Activated gamma-delta T cell treated with Interleukin-2 at 50 U/mL for 16 hours (primary cell): ENCODE measurements at regions not wholly inside any gene's neighbourhood (a gene's known extent, or its start where the extent isn't known, plus 50 kb on each side); places are given as distances from the start of the nearest gene placed in this dataset.

Source experiments
- DNase-seq: peaks from one replicate; pipeline ENCODE4 v3.0.0-alpha.2; 2020

DNA sequence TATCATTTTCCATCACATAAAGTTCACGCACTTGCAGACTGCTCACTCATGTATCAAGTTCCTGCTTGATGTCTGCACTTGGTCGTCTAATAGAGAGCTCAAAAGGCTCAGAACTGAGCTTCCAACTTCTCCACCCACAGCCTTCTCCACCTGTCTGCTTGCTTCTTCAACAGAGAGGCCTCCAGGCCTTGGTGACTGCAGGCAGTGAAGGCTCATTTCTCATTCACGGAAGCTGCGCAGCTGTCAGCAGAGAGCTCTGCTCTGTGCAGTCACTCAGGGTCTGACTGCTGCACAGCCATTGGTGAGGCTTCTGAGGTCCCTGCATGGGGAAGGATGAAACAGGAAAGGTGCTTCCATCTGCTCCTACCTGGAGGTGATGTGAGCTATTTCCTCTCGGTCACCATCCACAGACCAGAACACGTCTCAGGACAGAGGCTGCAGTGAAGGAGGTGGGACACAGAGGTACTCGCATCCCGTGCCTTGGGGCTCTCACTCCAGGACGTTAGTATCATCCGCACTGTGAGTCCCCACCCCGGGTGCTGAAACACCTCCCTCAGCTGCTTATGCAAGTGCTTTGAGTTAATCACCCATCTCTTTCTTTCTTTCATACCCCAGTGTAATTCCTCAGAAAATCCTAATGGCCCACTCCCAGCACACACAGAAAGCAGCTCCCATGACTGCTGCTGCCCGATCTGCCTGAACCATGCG, 126.2 kb downstream of the TMEM18 start:
- DNase-seq = no peak

DNA sequence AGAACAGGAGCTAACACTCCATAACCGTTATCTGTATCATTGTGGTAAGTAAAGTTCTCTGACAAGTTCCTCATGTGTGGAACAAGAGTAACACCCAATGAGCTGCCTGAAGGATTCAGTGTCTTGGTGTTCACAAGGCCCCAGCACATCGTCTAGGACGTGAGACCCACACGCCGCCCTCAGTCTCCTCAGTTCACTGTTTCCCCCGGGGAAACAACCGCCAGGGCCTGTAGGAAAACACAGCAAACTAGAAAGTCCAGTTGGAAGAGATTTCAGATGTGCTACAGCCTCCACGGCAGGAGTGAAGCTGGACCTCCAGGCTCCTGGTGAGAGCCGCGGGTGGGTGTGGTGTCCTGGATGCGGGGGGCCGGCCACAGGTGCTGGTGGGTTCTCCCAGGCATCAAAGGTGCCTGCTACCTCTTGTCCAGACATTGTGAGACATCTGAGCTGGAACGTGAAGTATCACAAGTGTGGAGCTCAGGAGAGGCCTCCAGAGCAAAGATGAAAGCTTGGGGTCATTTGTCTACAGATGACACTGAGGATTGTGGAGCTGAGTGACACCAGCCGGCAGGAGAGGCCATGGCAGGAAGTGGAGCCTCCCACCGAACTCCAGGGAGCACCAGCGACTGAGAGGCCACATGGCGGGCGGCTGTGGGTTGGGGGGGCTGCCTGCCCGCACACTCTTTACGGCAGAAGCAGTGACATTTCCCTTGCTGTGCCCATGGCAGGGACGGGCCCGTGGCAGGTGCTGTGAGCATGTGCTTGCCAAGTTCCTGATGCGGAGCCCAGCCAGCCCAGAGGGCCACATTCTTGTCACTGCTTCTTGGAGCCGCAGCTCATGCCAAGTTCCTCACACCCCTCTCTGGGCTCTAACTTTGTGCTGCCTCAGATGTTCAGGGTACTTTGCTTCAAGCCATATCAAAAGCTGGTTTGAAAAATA, 131.2 kb downstream of the TMEM18 start:
- DNase-seq = no peak

DNA sequence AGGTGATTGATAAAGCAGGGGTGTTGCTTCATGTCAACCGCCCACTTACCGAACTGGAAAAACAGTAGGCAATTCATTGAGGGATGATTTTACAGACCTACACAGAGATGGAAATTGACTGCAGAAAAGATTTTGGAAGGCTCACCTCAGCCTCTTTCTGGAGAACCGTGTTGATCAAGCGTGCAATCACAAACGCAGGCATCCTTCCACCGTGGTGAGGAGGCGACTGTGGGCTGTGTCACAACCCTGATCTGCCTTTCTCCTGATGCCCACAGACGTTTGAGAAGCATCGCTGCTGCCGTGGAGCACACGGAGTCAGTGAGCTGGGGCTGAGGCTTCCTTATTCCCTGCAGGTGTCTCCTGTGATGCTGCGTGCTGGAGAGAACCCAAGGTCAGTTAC, 132.0 kb downstream of the TMEM18 start:
- DNase-seq = no peak

DNA sequence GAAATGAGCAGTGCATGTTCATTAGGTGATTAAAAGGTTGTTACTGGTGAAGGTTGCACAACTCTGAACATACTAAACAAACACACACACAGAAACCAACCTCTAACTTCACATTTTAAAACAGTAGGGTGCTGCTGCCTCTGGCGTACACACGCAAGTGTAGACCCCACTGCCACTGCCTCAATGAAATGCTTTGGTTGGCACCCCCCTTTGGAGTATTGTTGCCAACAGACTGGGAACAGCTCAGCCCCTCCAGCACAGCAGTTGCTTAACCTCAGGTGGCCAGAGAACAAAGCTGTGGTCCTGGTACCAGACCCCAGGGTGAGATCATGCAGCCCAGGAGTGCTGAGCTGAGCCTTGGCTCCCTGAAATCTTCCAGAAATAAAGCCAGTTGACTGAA, 138.6 kb downstream of the TMEM18 start:
- DNase-seq = no peak

DNA sequence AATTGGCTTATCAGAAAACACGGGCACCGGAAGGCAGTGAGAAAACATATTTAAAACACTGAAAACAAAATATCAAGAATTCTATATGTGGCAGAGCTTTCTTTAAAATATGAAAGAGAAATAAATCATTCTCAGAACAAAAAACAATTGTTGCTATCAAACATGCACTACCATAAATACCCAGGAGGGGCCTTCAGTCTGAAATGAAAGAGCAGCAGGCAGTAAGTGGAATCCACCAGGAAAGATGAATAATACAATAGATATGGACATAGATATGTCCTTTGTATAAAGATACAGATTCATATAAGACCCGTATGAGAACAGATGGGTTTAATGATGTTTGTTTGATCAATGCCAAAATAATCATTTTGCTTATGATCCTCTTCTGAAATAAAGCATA, 142.0 kb downstream of the TMEM18 start:
- no peak for DNase-seq

DNA sequence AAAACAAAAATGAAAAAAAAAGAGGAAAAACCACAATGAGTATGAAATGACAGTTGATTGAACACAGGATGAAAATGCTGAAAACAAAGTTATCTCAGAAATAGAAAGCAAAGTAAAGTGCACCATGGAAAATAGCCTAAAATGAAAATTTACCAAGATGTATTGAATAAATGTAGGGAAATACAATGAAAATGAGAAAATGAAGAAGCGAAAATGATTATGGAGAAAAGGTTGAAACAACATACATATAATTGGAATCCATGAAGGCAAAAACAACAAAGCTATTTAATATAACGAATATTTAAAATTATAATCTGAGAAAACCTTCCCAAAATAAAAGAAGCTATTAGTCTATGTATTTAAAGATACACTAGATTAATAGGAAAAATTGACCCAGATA, 147.4 kb downstream of the TMEM18 start:
- DNase-seq = no peak

DNA sequence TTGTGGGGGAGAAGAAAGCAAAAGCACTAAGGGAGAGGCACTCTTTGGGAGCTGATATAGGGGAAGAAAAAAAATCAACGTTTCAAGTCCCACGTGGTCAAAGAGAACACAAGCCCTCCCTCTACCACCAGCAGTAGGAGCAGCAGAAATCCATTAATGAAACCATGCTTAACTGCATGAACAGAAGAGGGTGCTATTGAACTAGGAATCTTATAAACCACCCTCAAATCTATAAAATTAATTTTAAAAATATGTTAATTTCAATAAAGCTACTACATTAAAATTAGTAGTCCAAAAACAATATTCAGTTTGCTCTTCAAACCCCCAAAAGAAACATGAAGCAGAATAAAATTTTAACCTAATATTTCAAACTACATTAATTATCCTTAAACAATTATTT, 147.8 kb downstream of the TMEM18 start:
- no peak for DNase-seq

DNA sequence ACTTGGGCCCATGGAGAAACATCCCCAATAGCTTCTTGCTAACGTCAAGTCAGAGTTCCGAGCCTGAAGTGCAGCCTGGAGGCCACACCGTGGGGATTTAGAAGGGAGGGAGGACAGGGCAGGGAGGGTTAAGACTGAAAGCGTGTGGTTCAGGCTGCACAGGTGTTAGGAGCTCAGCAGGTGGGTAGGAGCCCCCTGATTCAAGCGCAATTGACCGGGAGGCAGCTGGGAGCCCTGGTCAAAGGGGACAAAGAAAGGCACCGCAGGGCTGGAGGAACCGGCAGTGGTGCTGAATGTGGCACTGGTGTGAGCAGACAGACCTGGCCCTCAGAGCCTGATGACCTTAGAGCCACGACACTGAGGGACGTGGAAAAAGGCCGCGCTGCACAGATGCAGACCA, 149.6 kb downstream of the TMEM18 start:
- DNase-seq = no peak

DNA sequence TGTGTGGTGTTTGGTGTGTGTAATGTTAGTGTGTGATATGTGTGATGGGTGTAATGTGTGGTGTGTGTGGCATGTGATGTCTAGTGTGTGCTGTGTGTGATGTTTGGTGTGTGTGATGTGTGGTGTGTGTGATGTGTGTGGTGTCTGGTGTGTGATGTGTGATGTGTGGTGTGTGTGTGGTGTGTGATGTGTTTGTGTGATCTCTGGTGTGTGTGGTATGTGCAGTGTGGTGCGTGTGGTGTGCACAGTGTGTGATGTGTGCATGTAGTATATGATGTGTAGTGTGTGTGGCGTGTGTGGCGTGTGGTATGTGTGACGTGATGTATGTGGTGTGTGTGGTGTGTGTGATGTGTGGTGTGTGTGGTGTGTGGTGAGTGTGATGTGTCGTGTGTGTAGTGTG, 150.3 kb downstream of the TMEM18 start:
- no peak for DNase-seq

DNA sequence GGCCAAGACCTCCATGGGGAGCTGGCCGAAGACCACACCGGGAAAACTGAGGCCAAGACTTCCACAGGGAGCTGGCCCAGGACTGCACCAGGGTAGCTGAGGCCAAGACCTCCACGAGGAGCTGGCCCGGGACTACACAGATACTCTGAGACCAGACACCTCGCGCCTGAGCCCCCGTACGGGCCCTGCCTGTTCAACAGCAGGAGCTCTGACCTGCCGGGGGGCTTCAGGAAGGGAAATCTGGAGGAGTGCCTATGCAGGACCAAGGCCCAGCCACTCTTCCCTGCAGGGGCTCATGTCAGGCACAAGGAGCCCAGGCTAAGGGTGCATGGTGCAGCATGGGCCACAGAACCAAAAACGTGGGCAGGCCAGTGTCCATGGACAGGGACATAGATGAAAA, 151.6 kb downstream of the TMEM18 start:
- no peak for DNase-seq

DNA sequence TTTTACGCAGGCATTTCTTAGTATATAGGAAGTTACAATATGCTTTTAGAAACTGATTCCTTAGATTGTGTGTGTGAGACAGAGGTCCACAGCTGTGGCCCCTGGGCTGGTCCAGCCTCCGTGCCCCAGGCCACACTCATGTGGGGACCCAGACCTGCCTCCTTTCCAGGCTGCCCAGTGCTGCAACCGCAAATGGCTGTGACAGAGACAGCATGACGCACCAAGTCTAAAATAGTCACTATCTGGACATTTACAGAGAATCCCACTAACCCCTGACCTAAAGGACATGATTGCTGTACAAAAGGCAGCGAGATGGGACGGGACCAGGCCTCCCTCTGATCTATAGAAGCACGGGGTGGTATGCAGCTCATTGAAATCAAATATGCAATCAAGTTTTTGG, 152.2 kb downstream of the TMEM18 start:
- no peak for DNase-seq

DNA sequence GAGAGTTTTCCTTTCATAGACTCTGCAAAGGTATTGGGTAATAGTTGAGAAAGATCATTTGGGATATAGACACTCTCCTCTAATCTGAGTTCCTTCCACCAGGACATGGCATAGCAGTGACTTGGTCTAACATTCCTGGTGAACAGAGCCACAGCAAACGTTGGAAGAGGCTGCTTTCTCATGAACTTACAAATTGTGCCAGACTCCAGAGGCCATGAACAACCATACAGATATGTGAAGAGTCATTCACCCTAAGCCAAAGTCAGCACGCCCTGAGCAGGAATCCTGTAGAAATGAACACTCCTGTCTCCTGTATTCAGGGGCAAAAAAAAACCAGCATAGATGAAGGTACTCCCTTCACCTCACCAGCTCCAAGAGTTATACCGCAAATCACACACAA, 152.8 kb downstream of the TMEM18 start:
- DNase-seq = no peak

DNA sequence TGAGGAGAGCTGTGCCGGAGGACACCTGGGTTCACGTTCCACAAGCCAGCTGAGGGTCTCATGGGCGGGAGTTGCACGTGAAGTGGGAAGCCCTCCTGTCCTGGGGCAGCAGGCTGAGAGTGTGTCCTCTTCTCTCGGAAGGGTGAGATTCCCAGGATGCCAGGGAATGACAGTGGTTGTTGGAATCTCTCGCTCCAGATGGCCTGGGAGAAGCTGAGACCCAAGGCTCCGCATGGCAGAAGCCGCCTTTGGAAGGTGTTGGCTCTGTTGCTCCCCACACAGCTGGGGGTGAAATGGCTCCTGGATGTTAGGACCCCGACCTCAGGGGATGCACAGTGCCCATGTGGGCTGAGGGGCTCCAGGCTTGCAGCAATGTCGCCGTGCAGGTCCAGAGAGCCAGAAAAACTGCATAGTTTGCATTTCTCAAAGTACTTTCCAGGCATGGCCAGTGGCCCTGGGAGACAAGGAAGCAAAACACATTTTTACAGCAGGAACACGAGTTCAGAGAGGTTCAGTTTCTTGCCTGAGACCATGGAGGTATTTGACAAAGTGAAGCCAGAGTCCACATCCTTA, 153.4 kb downstream of the TMEM18 start:
- no peak for DNase-seq

DNA sequence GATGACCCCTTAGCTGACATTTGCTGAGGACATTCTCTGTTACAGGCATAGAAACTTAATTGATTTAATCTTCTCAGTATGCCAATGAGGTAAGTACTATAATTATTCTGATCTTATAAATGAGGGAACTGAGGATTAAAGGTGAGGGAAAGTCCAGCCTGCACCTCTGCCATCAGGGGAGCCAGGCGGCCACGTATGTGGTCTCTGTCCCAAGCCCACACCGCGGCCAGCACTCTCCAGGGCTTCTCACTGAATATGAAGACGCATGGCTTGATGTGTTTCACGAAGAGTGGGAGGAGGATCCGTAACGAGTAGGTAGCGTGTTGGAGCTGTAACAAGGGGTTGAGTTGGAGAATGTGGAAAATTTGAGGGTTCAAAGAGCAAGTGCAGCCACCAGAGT, 154.4 kb downstream of the TMEM18 start:
- no peak for DNase-seq

DNA sequence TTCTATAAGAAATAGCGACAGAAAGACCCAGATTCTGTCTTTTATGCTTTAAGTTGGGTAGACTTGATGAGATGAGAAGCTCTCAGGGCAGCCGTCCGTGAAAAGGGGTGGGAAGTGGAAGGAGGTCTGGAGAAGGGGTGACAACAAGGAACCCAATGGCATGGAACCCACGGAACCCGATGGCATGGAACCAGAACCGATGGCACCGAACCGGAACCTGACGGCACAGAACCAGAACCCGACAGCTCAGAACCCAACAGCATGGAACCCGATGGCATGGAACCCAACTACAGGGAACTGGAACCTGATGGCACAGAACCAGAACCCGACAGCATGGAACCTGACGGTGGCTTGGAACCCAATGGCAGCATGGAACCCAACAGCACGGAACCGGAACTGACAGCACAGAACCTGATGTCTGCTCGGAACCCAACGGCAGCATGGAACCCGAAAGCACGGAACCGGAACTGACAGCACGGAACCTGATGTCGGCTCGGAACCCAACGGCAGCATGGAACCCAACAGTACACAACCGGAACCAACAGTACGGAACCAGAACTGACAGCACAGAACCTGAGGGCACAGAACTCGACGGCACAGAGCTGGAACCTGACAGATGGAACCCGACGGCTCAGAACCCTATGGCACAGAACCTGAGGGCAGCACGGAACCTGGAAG, 155.2 kb downstream of the TMEM18 start:
- DNase-seq = no peak

DNA sequence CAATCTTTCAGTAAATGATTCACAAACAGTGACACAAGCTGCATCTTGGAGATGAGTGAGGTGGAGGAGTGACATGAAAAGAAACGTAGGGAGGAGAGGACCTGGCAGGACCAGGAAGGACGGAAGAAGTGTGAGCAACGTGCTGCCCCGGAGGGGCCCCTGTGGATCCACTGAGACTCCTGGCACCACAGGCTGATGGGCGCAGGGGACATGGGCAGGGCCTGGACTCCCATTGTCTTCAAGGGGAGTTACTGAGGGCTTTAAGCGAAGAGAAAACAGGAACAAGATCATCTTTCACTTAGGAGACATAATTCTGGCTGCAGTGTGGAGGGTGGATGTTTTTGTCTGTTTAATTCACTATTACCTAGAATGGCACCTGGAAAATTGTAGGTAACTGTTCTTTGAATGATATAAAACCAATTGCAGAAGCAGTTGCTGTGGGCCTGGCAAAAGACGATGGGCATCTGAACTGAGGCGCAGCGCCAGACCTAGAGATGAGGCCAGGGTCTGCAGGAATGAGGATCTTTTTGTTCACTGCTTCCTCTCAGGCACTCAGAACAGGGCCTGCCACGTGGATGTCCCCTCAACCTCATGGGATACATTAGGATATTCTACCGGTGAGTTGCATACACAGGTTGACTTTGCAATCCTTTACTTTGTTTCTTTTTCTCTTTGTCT, 156.4 kb downstream of the TMEM18 start:
- no peak for DNase-seq

DNA sequence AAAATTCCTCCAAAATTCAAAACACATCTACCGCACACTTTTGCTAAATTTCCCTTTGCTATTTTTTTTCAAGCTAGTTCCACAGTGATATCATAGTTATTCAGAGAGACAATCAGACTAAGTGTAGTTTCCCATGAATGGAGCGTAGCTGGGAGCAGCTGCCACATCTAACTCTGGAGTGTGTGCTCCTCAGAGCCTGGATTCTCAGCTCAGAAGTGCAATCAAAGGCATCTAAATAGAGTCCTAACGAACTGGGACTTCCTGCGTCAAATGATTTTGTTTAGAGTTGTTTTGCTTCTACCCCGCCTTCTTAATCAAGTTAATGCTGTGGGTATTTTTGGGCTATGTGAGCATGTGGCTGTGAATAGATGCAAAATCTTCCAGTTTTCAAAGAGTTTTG, 160.3 kb downstream of the TMEM18 start:
- DNase-seq = no peak

DNA sequence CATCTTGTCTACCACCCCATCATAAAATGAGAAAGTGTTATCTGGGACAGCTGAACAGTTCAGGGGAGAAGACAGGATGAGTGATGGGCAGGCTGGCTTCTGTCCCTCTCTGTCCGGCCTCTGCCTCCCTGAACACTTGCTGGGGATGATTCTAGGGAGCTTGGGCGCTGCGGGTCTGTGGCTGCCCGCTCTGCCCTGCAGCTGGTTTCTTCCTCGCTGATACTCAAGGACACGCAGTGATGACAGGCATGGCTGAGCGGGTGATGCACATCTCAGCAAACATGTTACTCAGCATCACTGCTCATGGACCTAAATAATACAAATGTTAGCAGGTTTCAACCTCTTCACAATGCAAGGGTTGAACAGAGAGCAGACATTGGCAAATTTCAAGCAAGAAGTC, 161.1 kb downstream of the TMEM18 start:
- no peak for DNase-seq

DNA sequence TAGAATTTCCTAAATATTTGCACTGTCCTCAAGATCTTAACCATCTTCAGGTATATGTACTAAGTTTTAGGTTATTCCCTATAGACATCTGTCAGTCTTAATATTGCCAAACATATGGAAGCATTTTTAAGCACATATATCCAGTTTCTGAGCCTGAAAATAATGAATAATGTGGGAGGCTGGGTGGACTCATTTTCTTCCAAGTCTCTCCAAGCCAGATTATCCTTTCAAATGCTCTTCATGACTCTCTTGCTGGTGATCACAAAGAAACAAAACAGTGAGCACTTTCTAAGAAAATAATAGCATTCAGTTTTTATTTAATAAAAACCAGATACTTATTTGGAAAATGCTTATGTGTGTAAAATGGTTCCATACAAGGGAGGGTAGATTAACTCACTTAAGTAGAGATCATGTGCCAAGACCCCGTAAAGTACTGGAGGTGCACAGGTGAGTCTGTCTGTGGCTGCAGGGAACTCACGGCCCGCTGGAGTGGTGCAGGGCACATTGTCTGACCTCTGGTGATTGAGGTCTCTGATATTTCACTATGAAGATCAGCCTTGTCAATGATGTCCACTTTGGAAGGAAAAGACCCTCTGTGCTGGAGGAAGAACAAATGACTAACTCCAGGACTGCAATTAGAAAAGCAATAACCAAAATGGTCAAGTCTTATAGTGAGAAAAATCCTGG, 161.6 kb downstream of the TMEM18 start:
- DNase-seq = no peak

DNA sequence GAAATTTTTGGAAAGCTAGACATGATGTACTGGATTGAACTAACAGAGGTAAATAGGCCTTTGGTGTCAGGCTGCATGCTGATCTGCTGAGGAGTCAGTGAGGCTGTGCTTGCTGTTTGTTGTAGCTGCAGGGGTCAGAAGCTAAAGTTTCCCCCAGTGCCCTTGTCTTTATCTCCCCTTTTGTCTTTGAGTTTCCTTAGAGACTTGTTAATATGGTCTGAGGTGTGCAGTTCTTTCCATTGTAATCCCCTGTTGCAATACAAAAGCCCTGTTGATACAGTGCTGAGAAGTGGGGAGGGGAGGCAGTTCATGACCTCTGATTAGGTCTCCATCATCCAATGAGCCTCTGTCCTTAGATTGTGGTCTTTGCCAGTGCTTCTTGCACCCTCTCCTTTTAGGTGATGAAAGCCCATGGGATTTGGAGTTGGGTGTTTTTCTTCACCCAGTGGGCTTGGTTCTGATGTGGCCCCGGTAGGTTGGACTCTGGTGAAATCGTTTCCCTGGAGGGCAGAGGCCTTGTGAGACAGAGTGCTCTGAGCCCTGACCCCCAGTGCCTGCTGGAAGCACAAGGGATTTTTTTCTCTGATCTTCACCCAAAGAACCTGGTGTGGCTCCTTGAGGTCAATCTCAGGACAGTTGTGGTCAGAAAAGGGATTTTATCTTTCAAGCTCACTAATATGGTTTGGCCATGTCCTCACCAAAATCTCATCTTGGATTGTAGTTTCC, 163.1 kb downstream of the TMEM18 start:
- DNase-seq = no peak

DNA sequence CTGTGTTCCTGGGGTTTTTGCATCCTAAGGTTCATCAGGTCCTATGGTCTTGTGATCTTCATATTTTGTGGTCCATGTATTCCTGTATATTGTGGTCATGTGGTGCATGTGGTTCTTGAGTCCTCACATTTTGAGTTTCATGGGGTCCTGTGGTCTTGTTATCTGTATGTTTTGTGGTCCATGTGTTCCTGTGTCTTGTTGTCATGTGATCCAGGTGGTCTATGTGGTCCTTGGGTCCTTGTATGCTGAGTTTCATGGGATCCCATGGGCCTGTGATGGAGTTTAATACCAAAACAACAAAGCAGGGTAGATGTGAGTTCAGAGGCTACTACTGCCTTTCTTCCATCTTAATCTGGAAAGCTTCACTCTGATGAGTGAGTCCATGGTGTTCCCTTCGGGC, 166.4 kb downstream of the TMEM18 start:
- no peak for DNase-seq

DNA sequence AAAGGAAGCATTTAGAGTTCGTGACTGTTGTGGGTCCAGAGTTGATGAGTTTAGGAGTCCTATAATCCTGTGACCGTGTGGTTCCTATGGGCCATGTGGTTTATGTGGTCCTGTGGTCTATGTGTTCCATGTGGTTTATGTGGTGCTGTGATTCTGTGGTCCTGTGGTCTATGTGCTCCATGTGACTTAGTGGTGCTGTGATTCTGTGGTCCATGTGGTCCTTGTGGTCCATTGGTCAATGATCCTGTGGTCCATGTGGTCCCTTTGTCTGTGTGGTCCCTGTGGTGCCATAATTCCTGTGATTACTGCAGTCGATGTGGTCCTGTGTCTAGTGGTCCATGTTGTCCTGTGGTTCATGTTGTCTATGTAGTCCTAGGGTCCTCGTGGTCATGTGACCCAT, 167.3 kb downstream of the TMEM18 start:
- DNase-seq = no peak
